GM12878 (cell line): ENCODE measurements at regions not wholly inside any gene's neighbourhood (a gene's known extent, or its start where the extent isn't known, plus 50 kb on each side); places are given as distances from the start of the nearest gene placed in this dataset.

Experiments used
- ATAC-seq: fragments of 200-7000 bp; cut with Tn5 transposase; 3 replicates; pipeline ENCODE4 v1.9.1; 2020; ENCODE audit warnings: mild to moderate bottlenecking, moderate library complexity
- BruUV-seq: library from RNA; stranded (reverse); fragments of 400-500 nt; replicated peaks from 2 replicates; lab custom pipeline; 2021; lab: Mats Ljungman, UMichigan
- CTCF ChIA-PET: fragments of 300-600 bp; sonication (Branson Sonifier 250); formaldehyde crosslinking; extraction: SDS; loops from one replicate; lab custom pipeline; 2021; ENCODE audit warnings: inconsistent platforms; lab: Yijun Ruan, JAX
- POLR2A ChIA-PET: fragments of 350-600 bp; formaldehyde crosslinking; extraction: SDS; loops from one replicate; lab custom pipeline; 2021; ENCODE audit warnings: inconsistent platforms; lab: Charles Lee
- RAD21 ChIA-PET: fragments of 300-600 bp; sonication (Branson Sonifier 250); formaldehyde crosslinking; loops from one replicate; lab custom pipeline; 2023; ENCODE audit warnings: antibody characterized with exemption; ENCODE audit not compliant: unreplicated experiment; lab: Charles Lee
- SMC1A ChIA-PET: fragments of 300-600 bp; sonication (Branson Sonifier 250); formaldehyde crosslinking; loops from one replicate; lab custom pipeline; 2023; ENCODE audit not compliant: unreplicated experiment, uncharacterized antibody; lab: Charles Lee
- DNase-seq: peaks from one replicate; pipeline ENCODE4 v3.0.0-alpha.2; 2011; ENCODE audit warnings: low read depth, low spot score
- FAIRE-seq: peaks from 3 replicates; lab custom pipeline; 2011; peaks lifted over from hg19 to GRCh38; lab: Jason Lieb, UNC
- H2AFZ ChIP-seq: 2 replicates; pipeline ENCODE4 v1.6.0; 2011; ENCODE audit warnings: low read depth, low read length, control low read depth; ENCODE audit not compliant: control insufficient read depth
- H3K27ac ChIP-seq: 2 replicates; pipeline ENCODE4 v1.5.1; 2011; ENCODE audit warnings: control low read depth; ENCODE audit not compliant: control insufficient read depth, insufficient read depth
- H3K27me3 ChIP-seq, 2 experiments: replicated peaks in 1 of 2; 2 replicates each; pipeline versions ENCODE4 v1.6.0 to v1.6.1; 2011; ENCODE audit warnings: low read length in 1 of 2; ENCODE audit not compliant: control insufficient read depth in 2 of 2, insufficient read depth in 2 of 2
- H3K36me3 ChIP-seq, 2 experiments: 2 replicates each; pipeline ENCODE4 v1.5.1; 2011; ENCODE audit warnings: low read length in 1 of 2; ENCODE audit not compliant: control insufficient read depth in 2 of 2, insufficient read depth in 2 of 2
- H3K4me1 ChIP-seq: 2 replicates; pipeline ENCODE4 v1.6.1; 2011; ENCODE audit warnings: mild to moderate bottlenecking, low read length, moderate library complexity, mixed read lengths; ENCODE audit not compliant: control insufficient read depth, insufficient read depth
- H3K4me2 ChIP-seq: 2 replicates; pipeline ENCODE4 v1.6.0; 2011; ENCODE audit warnings: control low read depth; ENCODE audit not compliant: control insufficient read depth, insufficient read depth
- H3K4me3 ChIP-seq: fragments of 200-600 bp; sonication (generic); 2 replicates; pipeline ENCODE4 v1.5.1; 2016
- H3K79me2 ChIP-seq: 2 replicates; pipeline ENCODE4 v1.6.0; 2011; ENCODE audit warnings: low read length; ENCODE audit not compliant: control insufficient read depth, insufficient read depth
- H3K9ac ChIP-seq: 2 replicates; pipeline ENCODE4 v1.8.0; 2011; ENCODE audit warnings: low read length, control low read depth, mixed read lengths; ENCODE audit not compliant: control insufficient read depth, insufficient read depth
- H3K9me3 ChIP-seq: replicated peaks from 3 replicates; pipeline ENCODE4 v1.5.1; 2011; ENCODE audit warnings: mild to moderate bottlenecking, low read length; ENCODE audit not compliant: control insufficient read depth, insufficient read depth
- H4K20me1 ChIP-seq: 2 replicates; pipeline ENCODE4 v1.6.0; 2011; ENCODE audit not compliant: control insufficient read depth, insufficient read depth
- ATF7 ChIP-seq: fragments of 450-650 bp; IDR thresholded peaks from 2 replicates; pipeline ENCODE4 v1.6.1; 2016; ENCODE audit warnings: low read depth, mild to moderate bottlenecking
- BCLAF1 ChIP-seq: fragments of 450-650 bp; IDR thresholded peaks from 2 replicates; pipeline ENCODE4 v1.6.1; 2017; ENCODE audit warnings: antibody characterized with exemption, mild to moderate bottlenecking, moderate library complexity
- FOXM1 ChIP-seq: IDR thresholded peaks from 2 replicates; pipeline ENCODE4 v1.6.1; 2012; ENCODE audit warnings: low read depth, mild to moderate bottlenecking, inconsistent platforms, low read length, moderate library complexity
- MEF2A ChIP-seq: IDR thresholded peaks from 2 replicates; pipeline ENCODE4 v1.6.1; 2011; ENCODE audit warnings: low read depth, mild to moderate bottlenecking, low read length, moderate library complexity; ENCODE audit not compliant: insufficient read depth
- MLLT1 ChIP-seq: fragments of 450-650 bp; IDR thresholded peaks from 2 replicates; pipeline ENCODE4 v1.6.1; 2016; ENCODE audit warnings: mild to moderate bottlenecking
- RAD21 ChIP-seq: IDR thresholded peaks from 2 replicates; pipeline ENCODE4 v1.6.1; 2011; ENCODE audit warnings: mild to moderate bottlenecking, low read depth, low read length, moderate library complexity; ENCODE audit not compliant: insufficient read depth
- RCOR1 ChIP-seq: conservative IDR thresholded peaks from 2 replicates; pipeline ENCODE4 v1.6.1; 2012; ENCODE audit warnings: low read depth, low read length, improper control_type of control experiment
- SP1 ChIP-seq: IDR thresholded peaks from one replicate; pipeline ENCODE4 v1.6.1; 2011; ENCODE audit warnings: low read depth, low read length
- YY1 ChIP-seq: IDR thresholded peaks from 2 replicates; pipeline ENCODE4 v1.6.1; 2011; ENCODE audit warnings: low read depth, mild to moderate bottlenecking, low read length
- WGBS: methylation state at CpG from one replicate; pipeline ENCODE4 v1.1.6; 2016; ENCODE audit warnings: low lambda C conversion rate; ENCODE audit not compliant: insufficient replicate concordance, insufficient coverage; ENCODE audit errors: missing lambda C conversion rate; 5-methylcytosine and 5-hydroxymethylcytosine counted together
- in situ Hi-C: fragments of 300-500 bp; cut with MboI; formaldehyde crosslinking; loops from 9 replicates; pipeline ENCODE4 v1.14.3; 2018; ENCODE audit warnings: mixed read lengths
- intact Hi-C: fragments of 100-400 bp; cut with micrococcal nuclease; formaldehyde crosslinking; loops from one replicate; pipeline ENCODE4 v1.14.2; 2022; ENCODE audit not compliant: unreplicated experiment

GRCh38 chr1:101356013-101356412, 119.2 kb downstream of the S1PR1 start:
- CTCF ChIA-PET = interaction anchor here (1.0 to 7.8 kb wide), 14 partner anchors 9 to 117 kb away, joined by 3 to 118 read pairs (median 10); no protein-coding TSS in a partner anchor
- ATAC-seq (no peak), DNase-seq (no peak), FAIRE-seq (no peak)
- H2AFZ ChIP-seq = no peak overlapping the region
- POLR2A ChIA-PET = interaction anchor here (0.9 to 2.0 kb wide), 7 partner anchors 26 to 80 kb away, joined by 3 to 15 read pairs (median 4); no protein-coding TSS in a partner anchor
- H3K79me2 ChIP-seq = no peaks in the 10 kb centered on the region
- H3K4me1 ChIP-seq = peaks cover 7% of the 10 kb centered on the region; the same call in 1 of the 2 replicates
- no peak overlapping the region for H3K9ac ChIP-seq
- H3K9me3 ChIP-seq = peaks cover 2% of the 10 kb centered on the region; the same call in 2 of the 3 replicates
- in situ Hi-C loops = loop anchor here (5.0 kb wide), 1 partner anchor 44 kb away; no protein-coding TSS in a partner anchor
- no peak for TF ChIP-seq RAD21
- SMC1A ChIA-PET = interaction anchor here (0.7 to 8.1 kb wide), 22 partner anchors 9 to 434 kb away, joined by 3 to 95 read pairs (median 8); no protein-coding TSS in a partner anchor
- no peaks in the 10 kb centered on the region for H4K20me1 ChIP-seq
- no peaks in the 10 kb centered on the region for H3K27me3 ChIP-seq
- BruUV-seq = no TSS peak
- 100% methylated on average over 3 of the region's 3 CpGs for WGBS
- no peak overlapping the region for H3K4me3 ChIP-seq
- intact Hi-C loops = loop anchor here (5.0 kb wide), 1 partner anchor 119 kb away; the partner anchor contains the start of gene S1PR1
- RAD21 ChIA-PET = interaction anchor here (0.8 to 8.3 kb wide), 11 partner anchors 15 to 82 kb away, joined by 4 to 89 read pairs (median 7); no protein-coding TSS in a partner anchor
- no peak overlapping the region for H3K27ac ChIP-seq
- no peak overlapping the region for H3K4me2 ChIP-seq
- H3K36me3 ChIP-seq = no peaks in the 10 kb centered on the region

DNA sequence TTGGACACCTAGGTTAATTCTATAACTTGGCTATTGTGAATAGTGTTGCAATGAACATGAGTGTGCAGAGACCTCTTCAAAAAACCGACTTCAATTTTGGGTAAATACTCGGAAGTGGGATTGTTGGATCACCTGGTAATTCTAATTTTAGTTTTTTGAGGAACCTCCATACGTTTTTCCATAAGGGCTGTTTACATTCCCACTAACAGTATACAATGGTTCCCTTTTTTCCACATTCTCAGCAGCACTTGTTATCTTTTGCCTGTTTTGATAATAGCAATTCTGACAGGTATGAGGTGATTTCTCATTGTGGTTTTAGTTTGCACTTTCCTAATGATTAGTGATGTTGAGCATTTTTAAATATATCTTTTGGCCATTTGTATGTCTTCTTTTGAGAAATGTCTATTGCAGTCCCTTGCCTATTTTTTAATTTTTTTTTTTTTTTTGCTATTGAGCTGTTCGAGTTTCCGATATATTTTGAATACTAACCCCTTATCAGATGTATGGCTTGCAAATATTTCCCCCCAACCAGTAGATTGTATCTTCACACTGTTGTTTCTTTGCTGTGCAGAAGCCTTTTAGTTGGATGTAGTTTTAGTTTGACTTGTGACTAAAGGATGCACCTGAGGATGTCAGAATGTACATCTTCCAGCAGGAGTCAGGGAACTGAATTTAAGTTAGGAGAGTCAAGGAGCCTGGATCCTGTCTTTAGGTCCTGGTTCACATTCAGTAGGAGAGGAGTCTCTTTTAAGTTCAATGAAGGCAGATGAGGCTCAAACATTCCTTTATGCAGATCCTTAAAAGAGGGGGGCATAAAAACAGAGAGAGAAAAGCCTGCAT, 120.0 kb downstream of the S1PR1 start:
- Histone ChIP-seq H3K9ac (peak overlapping the region; percentile 51), H3K9me3 (peaks cover 2% of the 10 kb centered on the region; the same call in 2 of the 3 replicates), H3K79me2 (no peaks in the 10 kb centered on the region), H3K4me1 (peaks cover 7% of the 10 kb centered on the region; the same call in 1 of the 2 replicates), H3K27ac (peak overlapping the region; percentile 75), H3K36me3 (no peaks in the 10 kb centered on the region), H4K20me1 (no peaks in the 10 kb centered on the region), H3K4me3 (no peak overlapping the region), H3K4me2 (peak overlapping the region; percentile 26), H3K27me3 (no peaks in the 10 kb centered on the region), H2AFZ (peak overlapping the region; percentile 82)
- ChIA-PET CTCF (interaction anchor here (0.7 to 3.8 kb wide), 34 partner anchors 9 to 440 kb away, joined by 3 to 110 read pairs (median 12); no protein-coding TSS in a partner anchor), SMC1A (interaction anchor here (0.9 to 3.8 kb wide), 23 partner anchors 10 to 434 kb away, joined by 3 to 113 read pairs (median 10); no protein-coding TSS in a partner anchor), RAD21 (interaction anchor here (0.9 to 3.6 kb wide), 26 partner anchors 11 to 450 kb away, joined by 3 to 181 read pairs (median 6); no protein-coding TSS in a partner anchor), POLR2A (interaction anchor here (0.6 to 2.9 kb wide), 11 partner anchors 15 to 1712 kb away, joined by 3 to 23 read pairs (median 7); no protein-coding TSS in a partner anchor)
- ATAC-seq = peak; percentile 62
- 51% methylated on average over 5 of the region's 5 CpGs for WGBS
- in situ Hi-C loops (loop anchor here (5.0 kb wide), 1 partner anchor 45 kb away; no protein-coding TSS in a partner anchor), intact Hi-C loops (loop anchor here (1.0 to 5.0 kb wide), 9 partner anchors 32 to 436 kb away; partner anchors contain the start of gene S1PR1)
- DNase-seq = no peak
- no TSS peak for BruUV-seq
- no peak for FAIRE-seq
- TF ChIP-seq BCLAF1 (no peak), SP1 (no peak), FOXM1 (no peak; the same call in 1 of the 2 replicates), MLLT1 (0 out of 2 replicates have a peak, but pooled peaks have one; percentile 3), MEF2A (no peak), YY1 (no peak), RCOR1 (no peak), ATF7 (peak; percentile 43; the same call in 1 of the 2 replicates)
